HG03520 (cell line): ENCODE measurements at regions not wholly inside any gene's neighbourhood (a gene's known extent, or its start where the extent isn't known, plus 50 kb on each side); places are given as distances from the start of the nearest gene placed in this dataset.

Experiments
- ATAC-seq: cut with Tn5 transposase; IDR thresholded peaks from one replicate; pipeline ENCODE4 v1.9.1; 2021; ENCODE audit warnings: mild to moderate bottlenecking, moderate library complexity; ENCODE audit not compliant: unreplicated experiment

GRCh38 chr4:187541666-187542065, 453.9 kb upstream of the ZFP42 start:
- ATAC-seq: no peak

DNA sequence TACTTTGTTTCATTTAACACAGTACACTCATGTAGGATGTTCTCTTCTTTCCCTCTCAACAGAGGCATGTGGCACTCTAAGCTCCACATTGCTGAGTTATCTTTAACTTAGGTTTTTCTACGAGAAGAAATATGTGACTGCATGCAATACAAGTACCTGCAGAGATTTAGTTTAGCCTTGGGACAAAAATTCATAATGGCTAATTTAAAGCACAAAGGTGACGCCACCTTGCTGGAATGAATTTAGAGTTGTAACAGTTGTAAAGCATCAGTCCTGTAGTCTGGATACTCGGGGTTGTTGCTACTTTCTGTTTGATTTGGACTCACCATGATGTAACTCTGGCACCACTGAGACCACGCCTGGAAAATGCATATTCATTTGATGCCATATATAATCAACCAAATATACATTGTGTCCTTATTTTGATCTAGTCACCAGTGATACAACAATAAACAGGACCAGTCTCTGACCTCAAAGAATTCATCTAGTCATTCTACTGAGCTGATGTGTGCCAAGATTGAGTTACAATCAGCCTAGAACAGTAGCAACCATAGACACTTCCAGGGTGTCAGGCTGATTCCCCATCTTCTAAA, 451.0 kb upstream of the ZFP42 start:
- no peak for ATAC-seq

- no peak for ATAC-seq
These were observed 448.3 kb upstream of the ZFP42 start for GRCh38 chr4:187547316-187547715.

- ATAC-seq: no peak
These were observed 445.2 kb upstream of the ZFP42 start for GRCh38 chr4:187550256-187550950.

GRCh38 chr4:187552781-187553180, 442.8 kb upstream of the ZFP42 start:
- ATAC-seq: no peak

DNA sequence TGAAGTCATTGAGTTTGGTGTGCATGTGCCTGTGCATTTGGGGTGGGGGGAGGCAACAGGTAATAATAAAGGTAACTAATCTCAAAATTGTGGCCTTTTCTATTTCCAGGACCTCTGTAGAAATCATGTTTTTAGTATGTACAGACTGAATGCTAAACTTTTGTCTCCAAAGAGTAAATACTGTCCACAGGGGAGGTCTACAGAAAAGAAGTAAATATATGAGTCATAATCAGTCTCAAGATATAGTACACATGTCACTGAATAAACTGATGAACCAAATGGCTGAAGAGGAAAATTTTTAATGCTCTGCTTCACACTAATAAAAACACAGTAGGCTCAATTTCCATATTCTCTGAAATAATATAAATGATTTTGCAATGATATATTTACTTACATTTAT, 440.4 kb upstream of the ZFP42 start:
- ATAC-seq: no peak

- ATAC-seq: no peak
These were observed 437.2 kb upstream of the ZFP42 start for GRCh38 chr4:187558391-187558790.

GRCh38 chr4:187562345-187562744, 433.2 kb upstream of the ZFP42 start:
- no peak for ATAC-seq

GRCh38 chr4:187565416-187565815, 430.2 kb upstream of the ZFP42 start:
- ATAC-seq: no peak

DNA sequence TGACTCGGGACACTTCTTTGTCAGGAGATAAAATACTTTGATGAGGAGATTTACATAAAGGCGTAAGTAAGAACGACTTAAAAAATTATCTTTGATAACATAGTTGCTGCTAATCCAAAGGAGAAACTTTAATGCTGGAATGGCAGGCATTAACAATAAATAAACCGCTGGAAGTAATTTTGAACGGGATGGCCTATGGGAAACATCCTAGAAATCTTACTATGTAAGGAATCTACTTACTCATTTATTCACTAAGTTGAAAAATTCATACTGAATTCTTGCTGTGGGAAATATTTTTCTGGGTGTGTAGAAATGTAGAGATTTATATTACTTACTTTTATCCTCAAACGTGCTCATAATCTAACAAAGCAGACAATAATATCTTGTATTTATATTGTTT, 425.7 kb upstream of the ZFP42 start:
- no peak for ATAC-seq

GRCh38 chr4:187575706-187576105, 419.9 kb upstream of the ZFP42 start:
- no peak for ATAC-seq

DNA sequence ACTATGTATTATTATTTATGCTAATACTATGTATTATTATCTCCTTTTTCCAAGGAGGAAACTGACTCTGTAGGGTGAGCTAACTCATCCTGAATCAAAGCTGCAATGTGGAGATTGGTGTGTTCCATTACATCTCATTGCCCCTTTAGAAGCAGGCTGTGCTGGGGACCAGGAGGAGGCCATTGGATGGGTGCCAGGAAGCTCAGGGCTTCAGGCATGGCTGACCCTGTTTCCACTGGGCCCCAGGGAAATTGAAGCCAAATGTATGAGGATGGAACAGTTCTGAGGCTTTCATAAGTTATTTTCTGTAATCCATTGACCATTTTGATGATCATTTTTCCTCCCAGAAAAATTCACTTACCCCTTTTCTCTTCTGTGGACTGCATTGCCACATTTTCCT, 418.8 kb upstream of the ZFP42 start:
- ATAC-seq: no peak

DNA sequence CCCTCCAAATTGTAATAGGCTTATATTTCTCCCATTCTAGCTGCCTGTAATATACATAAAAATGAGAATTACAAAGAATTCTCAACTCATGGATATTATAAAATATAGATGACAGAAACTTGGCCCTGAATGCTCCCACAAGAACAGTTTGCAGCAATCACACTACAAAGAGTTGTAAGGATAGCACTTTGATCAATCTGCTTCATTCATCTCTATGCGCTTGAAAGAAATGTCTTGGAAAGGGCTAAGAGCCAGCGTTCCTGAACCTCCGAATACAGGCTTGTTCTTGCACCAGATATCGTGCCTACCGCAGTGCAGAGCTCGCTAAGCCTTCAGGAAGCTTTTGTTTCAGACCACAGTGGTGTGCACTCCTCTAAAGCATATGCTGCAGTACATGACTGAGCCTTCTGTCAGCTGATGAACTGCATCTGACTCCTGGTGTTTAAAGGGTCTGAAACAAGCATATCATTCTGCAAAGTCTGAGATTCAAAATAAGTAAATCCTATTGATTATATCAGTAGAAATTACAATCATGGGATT, 417.6 kb upstream of the ZFP42 start:
- no peak for ATAC-seq

DNA sequence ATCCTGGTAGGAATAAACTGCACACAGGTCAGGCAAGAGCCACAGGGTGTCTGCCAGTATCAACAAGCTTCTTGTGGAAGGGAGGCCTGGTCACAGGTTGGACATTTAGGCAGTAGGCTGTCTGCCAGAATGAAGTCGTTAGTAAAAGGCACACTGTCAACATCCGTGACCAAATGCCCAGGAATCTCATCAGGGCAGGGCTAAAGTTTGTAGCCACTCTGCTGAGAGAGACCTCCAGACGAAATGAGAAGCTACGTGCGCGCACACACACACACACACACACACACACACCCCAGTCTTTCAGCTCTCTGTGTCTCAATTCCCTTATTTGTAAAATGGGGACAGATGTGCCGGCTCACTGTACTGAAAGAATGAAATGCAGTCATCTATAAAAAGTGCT, 408.7 kb upstream of the ZFP42 start:
- ATAC-seq: no peak

DNA sequence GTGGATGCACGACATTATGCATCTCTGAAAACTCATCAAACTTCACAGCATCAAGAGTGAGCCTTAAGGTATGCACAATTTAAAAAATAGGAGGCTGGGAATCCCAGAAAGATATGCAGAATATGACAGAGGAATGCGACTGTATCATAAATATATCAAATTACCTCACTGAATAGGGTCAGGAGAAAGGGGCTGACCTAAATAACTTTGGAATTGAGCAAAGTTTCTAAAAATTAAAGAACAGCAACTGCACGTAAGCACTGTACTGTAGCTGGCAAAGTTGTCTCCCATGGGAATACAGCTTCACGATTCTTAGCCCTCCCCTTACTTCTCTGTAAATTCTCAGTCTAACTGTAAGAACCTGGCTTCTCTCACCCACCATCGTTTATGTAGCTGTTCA, 397.4 kb upstream of the ZFP42 start:
- no peak for ATAC-seq

DNA sequence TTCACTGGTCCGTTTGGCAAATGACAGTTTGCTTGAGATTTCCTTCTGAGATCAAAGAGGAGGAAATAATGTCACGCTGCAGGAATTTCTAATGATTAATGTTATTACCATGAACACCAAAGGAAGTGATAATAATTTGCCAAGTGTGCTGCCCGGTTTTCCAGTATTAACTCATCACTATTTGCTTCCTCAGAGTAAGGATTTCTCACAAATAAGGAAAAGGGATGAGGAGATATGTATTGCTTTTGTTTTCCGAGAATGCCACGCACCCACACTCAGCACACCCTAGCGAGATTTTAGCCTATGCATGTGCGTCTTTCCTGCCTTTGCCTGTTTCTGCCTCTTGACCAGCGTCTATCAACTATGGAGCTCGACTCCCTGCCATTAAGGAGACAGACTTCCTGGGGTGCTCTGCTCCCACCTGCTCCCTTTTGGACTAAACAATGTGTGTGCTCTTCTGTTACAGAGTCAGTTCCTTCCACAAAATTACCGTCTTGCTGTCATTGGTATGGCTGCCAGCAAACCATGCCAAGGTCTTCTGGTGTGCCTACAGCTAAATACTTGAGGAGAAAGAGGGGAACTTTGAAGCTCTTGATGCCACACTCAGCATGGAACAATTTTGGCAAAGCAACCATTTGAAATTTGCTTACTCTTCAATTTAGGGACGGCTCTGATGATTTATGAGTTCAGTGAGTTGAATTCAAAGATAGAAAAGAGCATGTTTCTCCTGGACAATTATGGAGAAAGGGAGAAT, 393.1 kb upstream of the ZFP42 start:
- ATAC-seq: no peak

DNA sequence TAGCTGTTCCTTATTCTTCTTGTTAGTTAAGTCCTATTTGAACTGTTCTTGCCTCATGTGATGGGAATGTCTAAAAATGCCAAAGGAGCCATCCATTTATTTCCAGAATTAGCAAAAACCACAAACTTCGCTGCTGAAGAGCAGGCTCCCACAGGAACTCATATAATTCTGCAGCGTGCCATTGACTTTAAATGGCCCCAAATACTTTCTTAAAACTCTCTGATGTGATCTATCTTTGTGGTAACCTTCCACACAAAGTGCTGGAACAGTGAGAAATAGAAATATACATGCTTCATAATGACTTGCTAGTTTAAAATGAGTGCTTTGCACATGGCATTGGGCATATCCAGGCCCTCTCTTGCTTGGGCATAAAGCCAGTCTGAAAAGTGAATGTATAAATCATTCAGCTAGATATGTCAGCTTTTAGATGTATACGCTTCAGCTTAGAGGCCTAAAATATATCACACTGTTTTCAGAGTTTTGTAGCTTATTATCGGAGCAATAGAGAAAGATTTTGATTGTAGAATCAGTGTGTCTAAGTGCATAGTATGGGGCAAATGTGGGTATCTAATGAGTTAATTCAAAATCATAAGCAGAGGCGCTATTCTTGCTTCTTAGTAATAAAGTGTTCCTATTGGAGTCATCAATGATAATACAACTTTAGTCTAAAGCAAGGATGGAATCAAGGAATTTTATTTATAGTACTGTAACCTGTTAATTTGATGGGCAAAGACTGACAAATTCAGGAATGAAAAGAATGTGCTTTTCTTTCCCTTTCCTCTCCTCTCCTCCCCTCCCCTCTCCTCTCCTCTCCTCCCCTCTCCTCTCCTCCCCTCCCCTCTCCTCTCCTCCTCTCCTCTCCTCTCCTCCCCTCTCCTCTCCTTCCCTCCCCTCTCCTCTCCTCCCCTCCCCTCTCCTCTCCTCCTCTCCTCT, 392.2 kb upstream of the ZFP42 start:
- ATAC-seq: no peak

GRCh38 chr4:187604984-187605383, 390.6 kb upstream of the ZFP42 start:
- ATAC-seq: no peak

- ATAC-seq: no peak
These were observed 389.0 kb upstream of the ZFP42 start for GRCh38 chr4:187606581-187606980.

GRCh38 chr4:187608001-187608421, 387.6 kb upstream of the ZFP42 start:
- no peak for ATAC-seq

- ATAC-seq: no peak
These were observed 383.3 kb upstream of the ZFP42 start for GRCh38 chr4:187612301-187612700.
